ENCODE measurements at regions not wholly inside any gene's neighbourhood (a gene's known extent, or its start where the extent isn't known, plus 50 kb on each side); places are given as distances from the start of the nearest gene placed in this dataset.

DNA sequence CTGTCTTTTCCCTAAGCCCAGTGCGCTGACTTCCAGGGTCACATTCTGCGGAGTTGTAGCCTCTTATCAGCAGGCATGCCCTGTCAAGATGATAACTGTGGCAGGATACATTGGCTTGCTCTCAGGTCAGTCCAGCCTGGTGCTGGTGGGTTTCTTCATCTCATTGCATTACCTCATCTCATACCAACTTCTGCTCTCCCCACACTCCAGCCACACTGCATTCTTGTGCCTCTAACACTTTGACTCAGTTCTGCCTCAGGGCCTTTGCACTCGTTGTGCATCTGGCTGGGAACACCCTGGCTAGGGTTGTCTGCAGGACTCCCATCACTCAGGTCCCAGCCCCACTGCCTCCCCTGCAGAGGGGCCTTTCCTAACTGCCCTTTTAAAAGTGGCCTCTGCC lies 110.3 kb upstream of the BACH2 start:
- no peaks in the 10 kb centered on the region for H3K9me3 Mint-ChIP-seq (ENCODE audit: unreplicated experiment)
- H3K27ac Mint-ChIP-seq (ENCODE audit: unreplicated experiment) = no peak overlapping the region
- DNase-seq (ENCODE audit: low spot score) = no peak
- TF ChIP-seq CTCF (IDR thresholded peaks at IDR 0.05; ENCODE audit: unreplicated experiment) = no peak
- no peak overlapping the region for H3K4me3 Mint-ChIP-seq (ENCODE audit: unreplicated experiment)
- H3K36me3 Mint-ChIP-seq (ENCODE audit: low read depth, unreplicated experiment) = no peaks in the 10 kb centered on the region
- peaks cover 2% of the 10 kb centered on the region for H3K27me3 Mint-ChIP-seq (ENCODE audit: unreplicated experiment)
- H3K4me1 Mint-ChIP-seq (ENCODE audit: unreplicated experiment) = peaks cover 6% of the 10 kb centered on the region

- peaks cover 2% of the 10 kb centered on the region for H3K27me3 Mint-ChIP-seq (ENCODE audit: unreplicated experiment)
- no peaks in the 10 kb centered on the region for H3K9me3 Mint-ChIP-seq (ENCODE audit: unreplicated experiment)
- H3K4me3 Mint-ChIP-seq (ENCODE audit: unreplicated experiment) = no peak overlapping the region
- DNase-seq (ENCODE audit: low spot score) = no peak
- H3K36me3 Mint-ChIP-seq (ENCODE audit: low read depth, unreplicated experiment) = no peaks in the 10 kb centered on the region
- no peak for TF ChIP-seq CTCF (IDR thresholded peaks at IDR 0.05; ENCODE audit: unreplicated experiment)
- peaks cover 6% of the 10 kb centered on the region for H3K4me1 Mint-ChIP-seq (ENCODE audit: unreplicated experiment)
- H3K27ac Mint-ChIP-seq (ENCODE audit: unreplicated experiment) = no peak overlapping the region
Measured at GRCh38 chr6:90406142-90406794, 109.6 kb upstream of the BACH2 start.

GRCh38 chr6:90403489-90404381 lies 107.1 kb upstream of the BACH2 start:
- Mint-ChIP-seq H3K27me3 (ENCODE audit: unreplicated experiment) (peaks cover 2% of the 10 kb centered on the region), H3K36me3 (ENCODE audit: low read depth, unreplicated experiment) (no peaks in the 10 kb centered on the region), H3K27ac (ENCODE audit: unreplicated experiment) (peak overlapping the region; percentile 54), H3K4me3 (ENCODE audit: unreplicated experiment) (no peak overlapping the region), H3K4me1 (ENCODE audit: unreplicated experiment) (peaks cover 6% of the 10 kb centered on the region), H3K9me3 (ENCODE audit: unreplicated experiment) (no peaks in the 10 kb centered on the region)
- DNase-seq (ENCODE audit: low spot score) = no peak
- TF ChIP-seq CTCF (IDR thresholded peaks at IDR 0.05; ENCODE audit: unreplicated experiment) = no peak

DNA sequence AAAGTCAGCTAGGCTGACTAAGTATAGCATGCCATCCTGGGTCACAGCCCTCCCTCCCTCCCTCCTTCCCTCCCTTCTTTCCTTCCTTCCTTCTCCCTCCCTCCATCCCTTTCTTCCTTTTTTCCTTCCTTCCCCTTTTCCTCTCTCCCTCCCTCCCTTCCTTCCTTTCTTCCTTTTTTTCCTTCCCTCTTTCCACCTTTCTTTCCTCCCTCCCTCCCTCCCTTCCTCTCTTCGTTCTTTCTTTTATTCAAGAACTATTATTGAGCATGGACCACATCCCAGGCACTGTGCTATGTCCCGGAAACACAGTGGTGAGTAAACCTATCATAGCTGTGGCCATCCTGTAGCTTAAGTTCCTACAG lies 106.2 kb upstream of the BACH2 start:
- H3K9me3 Mint-ChIP-seq (ENCODE audit: unreplicated experiment) = no peaks in the 10 kb centered on the region
- peaks cover 2% of the 10 kb centered on the region for H3K27me3 Mint-ChIP-seq (ENCODE audit: unreplicated experiment)
- H3K4me3 Mint-ChIP-seq (ENCODE audit: unreplicated experiment) = no peak overlapping the region
- H3K27ac Mint-ChIP-seq (ENCODE audit: unreplicated experiment) = no peak overlapping the region
- no peak for TF ChIP-seq CTCF (IDR thresholded peaks at IDR 0.05; ENCODE audit: unreplicated experiment)
- no peak for DNase-seq (ENCODE audit: low spot score)
- no peaks in the 10 kb centered on the region for H3K36me3 Mint-ChIP-seq (ENCODE audit: low read depth, unreplicated experiment)
- peaks cover 6% of the 10 kb centered on the region for H3K4me1 Mint-ChIP-seq (ENCODE audit: unreplicated experiment)
